Fibroblast of pulmonary artery (primary cell): ENCODE measurements at regions not wholly inside any gene's neighbourhood (a gene's known extent, or its start where the extent isn't known, plus 50 kb on each side); places are given as distances from the start of the nearest gene placed in this dataset.

Experiments used
- DNase-seq: peaks from one replicate; pipeline ENCODE4 v3.0.0-alpha.2; 2010; ENCODE audit warnings: low read depth
- H3K4me3 ChIP-seq: replicated peaks from 2 replicates; pipeline ENCODE4 v1.5.1; 2011; ENCODE audit warnings: low read depth, mild to moderate bottlenecking, control low read depth, low read length, moderate library complexity
- TF ChIP-seq, protein P1 (sequence below): IDR thresholded peaks from 2 replicates; pipeline ENCODE4 v1.5.1; 2011; ENCODE audit warnings: mild to moderate bottlenecking, control low read depth, low read length, inconsistent platforms; ENCODE audit errors: missing control alignments

DNA sequence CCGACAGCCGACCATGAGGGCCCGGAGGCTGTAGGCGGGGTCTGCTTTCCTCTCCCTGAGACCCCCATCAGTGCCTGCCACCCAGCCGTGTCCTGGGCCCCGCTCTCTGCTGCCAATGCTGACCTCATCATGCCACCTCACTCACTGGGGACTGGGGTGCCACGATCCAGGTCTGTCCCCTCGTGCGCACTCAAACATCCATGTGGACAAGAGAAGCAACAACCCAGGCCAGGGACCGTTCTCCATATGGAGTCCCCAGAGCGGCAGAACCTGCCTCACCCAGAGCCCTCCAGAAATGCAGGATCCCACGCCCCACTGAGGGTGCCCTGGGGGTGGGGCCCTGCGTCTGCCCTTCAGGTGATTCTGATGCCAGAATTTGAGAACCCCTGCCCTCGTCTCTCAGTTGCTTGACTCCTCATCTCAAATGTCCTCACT, 210.0 kb upstream of the PPP2R2D start:
- TF ChIP-seq, protein P1, sequence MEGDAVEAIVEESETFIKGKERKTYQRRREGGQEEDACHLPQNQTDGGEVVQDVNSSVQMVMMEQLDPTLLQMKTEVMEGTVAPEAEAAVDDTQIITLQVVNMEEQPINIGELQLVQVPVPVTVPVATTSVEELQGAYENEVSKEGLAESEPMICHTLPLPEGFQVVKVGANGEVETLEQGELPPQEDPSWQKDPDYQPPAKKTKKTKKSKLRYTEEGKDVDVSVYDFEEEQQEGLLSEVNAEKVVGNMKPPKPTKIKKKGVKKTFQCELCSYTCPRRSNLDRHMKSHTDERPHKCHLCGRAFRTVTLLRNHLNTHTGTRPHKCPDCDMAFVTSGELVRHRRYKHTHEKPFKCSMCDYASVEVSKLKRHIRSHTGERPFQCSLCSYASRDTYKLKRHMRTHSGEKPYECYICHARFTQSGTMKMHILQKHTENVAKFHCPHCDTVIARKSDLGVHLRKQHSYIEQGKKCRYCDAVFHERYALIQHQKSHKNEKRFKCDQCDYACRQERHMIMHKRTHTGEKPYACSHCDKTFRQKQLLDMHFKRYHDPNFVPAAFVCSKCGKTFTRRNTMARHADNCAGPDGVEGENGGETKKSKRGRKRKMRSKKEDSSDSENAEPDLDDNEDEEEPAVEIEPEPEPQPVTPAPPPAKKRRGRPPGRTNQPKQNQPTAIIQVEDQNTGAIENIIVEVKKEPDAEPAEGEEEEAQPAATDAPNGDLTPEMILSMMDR, result no peak
- H3K4me3 ChIP-seq, result no peak overlapping the region
- DNase-seq, result no peak

DNA sequence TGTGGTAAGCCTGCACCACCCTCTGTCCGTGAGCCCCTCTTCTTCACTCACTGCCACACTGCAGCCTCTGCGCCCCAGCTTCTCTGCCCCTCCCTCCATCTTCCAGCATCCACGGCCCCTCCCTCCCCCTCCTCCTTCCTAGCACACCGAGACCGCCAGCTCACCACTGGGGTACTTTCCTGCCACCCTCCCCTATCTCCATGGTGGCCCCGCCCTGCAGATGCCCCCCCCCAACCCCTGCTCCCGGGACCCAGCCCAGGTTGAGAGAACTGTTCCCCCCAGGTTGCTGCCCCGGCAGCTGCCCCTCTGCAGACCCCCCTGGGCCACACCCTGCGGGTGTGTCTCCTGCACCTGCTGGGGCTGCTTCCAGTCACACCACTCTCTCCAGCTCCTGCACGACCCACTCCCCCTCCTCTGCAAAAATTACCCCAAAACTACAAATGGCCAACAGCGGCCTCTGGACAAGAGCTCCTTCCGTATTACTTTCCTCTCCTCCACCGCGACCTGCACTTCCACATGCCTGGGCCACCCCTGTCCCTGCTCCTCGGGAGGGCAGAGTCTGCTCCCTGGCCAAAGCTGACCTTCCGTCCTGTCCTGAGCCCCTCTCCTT, 209.2 kb upstream of the PPP2R2D start:
- no peak for DNase-seq
- no peak overlapping the region for H3K4me3 ChIP-seq
- TF ChIP-seq, protein P1, result no peak

DNA sequence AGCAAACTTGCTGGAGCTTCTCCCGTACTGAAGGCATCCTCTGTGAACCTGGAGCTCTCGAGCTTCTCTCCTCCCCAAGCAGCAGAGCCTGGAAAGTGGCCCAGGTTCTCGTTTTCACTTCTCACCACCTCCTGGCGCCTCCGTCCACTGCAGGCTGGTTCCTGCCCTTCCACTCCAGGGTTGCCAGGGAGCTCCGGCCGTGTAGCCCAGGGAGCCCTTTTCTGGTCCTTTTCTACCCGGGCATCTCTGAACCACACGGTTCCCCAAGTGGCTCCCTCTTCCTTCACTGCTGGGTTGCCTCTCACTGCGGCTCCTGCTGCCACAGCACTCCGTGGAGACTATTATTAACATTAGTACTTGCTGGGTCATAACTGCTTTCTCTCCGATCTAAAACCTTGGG, 208.6 kb upstream of the PPP2R2D start:
- H3K4me3 ChIP-seq, result no peak overlapping the region
- TF ChIP-seq, protein P1, result no peak
- no peak for DNase-seq

DNA sequence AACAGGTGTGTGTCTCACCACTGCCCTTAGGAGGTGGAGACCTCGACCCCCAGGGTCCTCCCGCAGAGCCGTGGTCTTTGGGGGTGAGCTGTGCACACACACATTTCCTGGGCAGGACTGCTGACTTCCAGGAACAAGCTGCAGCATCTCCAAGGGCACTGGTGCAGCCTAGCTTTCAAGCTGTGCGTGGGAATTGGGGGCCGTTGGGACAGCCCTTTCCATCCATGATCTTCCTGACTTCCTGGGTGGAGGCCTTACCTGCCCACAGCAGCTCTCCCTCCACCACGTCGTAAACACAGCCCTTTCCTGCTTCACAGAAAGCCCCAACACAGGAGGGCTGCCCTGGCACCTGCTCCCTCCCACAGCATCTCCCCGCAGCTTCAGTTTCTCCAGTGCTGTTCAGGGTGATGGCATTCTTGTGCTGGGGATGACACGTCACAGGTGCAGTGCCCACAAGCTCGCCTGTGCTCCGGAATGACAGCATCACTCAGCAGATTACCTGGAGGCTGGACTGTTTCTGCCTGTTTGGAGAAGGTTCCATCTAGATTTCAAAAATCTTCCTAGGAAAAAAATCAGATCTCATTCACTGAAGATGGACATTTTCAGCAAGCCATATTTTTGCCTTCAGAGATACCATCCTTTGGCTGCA, 208.0 kb upstream of the PPP2R2D start:
- H3K4me3 ChIP-seq, result no peak overlapping the region
- no peak for DNase-seq
- TF ChIP-seq, protein P1, result no peak

DNA sequence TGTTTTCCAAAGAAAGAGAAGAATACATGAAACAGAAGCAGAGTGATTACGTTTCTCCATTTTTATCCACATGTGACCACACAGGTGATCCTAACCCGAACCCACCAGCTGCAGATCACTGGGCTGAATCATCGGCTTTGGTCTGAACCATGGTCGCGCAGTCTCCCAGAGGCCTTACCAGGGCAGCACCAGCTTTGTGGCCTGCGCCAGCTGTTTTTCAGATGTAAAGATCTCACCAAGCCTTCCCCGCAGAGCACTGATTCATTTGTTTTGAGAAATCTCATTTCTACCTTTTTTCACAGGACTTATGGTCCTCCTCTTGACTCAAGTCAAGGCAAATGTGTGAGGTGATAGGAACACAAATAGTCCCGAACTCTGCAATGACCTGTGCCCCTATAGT, 207.0 kb upstream of the PPP2R2D start:
- TF ChIP-seq, protein P1, result no peak
- no peak overlapping the region for H3K4me3 ChIP-seq
- no peak for DNase-seq

DNA sequence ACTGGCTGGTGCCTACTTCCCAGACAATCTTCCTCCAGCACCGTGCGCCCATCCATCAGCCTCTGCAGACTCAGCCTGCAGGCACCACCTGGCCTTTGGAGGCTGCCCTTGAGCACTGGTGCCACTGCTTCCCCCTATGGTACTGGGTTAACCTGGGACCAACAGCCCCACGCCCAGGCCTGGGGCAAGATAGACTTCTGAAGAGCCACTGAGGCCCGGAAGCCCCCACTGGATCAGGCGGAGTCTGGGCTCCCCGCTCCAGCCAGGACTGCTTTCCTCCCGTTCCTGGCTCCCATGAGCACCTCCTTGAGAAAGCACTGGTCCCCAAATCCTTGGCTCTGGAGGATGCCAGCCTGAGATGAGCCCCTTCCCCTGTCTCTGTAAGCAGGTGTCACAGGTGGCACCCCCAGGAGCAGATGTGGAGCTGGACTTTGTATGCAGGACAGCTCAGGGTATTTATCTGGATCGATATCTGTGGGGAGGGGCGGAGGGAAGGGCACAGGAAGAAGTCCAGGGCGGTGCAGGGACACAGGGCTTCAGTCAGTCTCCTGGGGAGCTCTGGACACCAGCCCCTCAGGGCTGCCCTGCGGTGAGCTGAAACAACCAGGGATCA, 206.5 kb upstream of the PPP2R2D start:
- DNase-seq, result no peak
- no peak overlapping the region for H3K4me3 ChIP-seq
- TF ChIP-seq, protein P1, result no peak
